IgD-negative memory B cell (primary cell): ENCODE measurements at regions not wholly inside any gene's neighbourhood (a gene's known extent, or its start where the extent isn't known, plus 50 kb on each side); places are given as distances from the start of the nearest gene placed in this dataset.
A peak's percentile ranks its signal among the peaks of the same experiment; 100 is the strongest.

Source experiments
- H3K27ac Mint-ChIP-seq, 3 donors: one replicate each; pipeline ENCODE4 v1.8.0; 2020 to 2022; ENCODE audit warnings: mild to moderate bottlenecking in 3 of 3, mixed read lengths in 3 of 3, moderate library complexity in 1 of 3
- H3K27me3 Mint-ChIP-seq: one replicate; pipeline ENCODE4 v1.8.0; 2021; ENCODE audit warnings: mixed read lengths
- H3K36me3 Mint-ChIP-seq: one replicate; pipeline ENCODE4 v1.8.0; 2020; ENCODE audit warnings: mild to moderate bottlenecking, mixed read lengths
- H3K4me1 Mint-ChIP-seq, 3 donors: one replicate each; pipeline ENCODE4 v1.8.0; 2020 to 2022; ENCODE audit warnings: mixed read lengths in 3 of 3, mild to moderate bottlenecking in 1 of 3
- H3K4me3 Mint-ChIP-seq, 4 donors: one replicate each; pipeline ENCODE4 v1.8.0; 2020 to 2022; ENCODE audit warnings: mild to moderate bottlenecking in 4 of 4, mixed read lengths in 4 of 4, moderate library complexity in 3 of 4
- H3K9me3 Mint-ChIP-seq, 3 donors: one replicate each; pipeline ENCODE4 v1.8.0; 2020 to 2021; ENCODE audit warnings: mixed read lengths in 3 of 3, mild to moderate bottlenecking in 1 of 3

- no peaks in the 10 kb centered on the region for H3K36me3 Mint-ChIP-seq
- H3K27ac Mint-ChIP-seq = peak overlapping the region in 1 of 3 donors; percentile 43
- no peaks in the 10 kb centered on the region for H3K27me3 Mint-ChIP-seq
- no peaks in the 10 kb centered on the region for H3K9me3 Mint-ChIP-seq
- H3K4me3 Mint-ChIP-seq = no peak overlapping the region
- H3K4me1 Mint-ChIP-seq = peaks cover 27 to 29% (median 29%) of the 10 kb centered on the region in 3 donors
These were observed 152.8 kb upstream of the TLE3 start for GRCh38 chr15:70250208-70251201.

- H3K4me3 Mint-ChIP-seq = no peak overlapping the region
- peak overlapping the region in 1 of 3 donors; percentile 43 for H3K27ac Mint-ChIP-seq
- H3K4me1 Mint-ChIP-seq = peaks cover 27 to 36% (median 29%) of the 10 kb centered on the region in 3 donors
- H3K9me3 Mint-ChIP-seq = no peaks in the 10 kb centered on the region
- no peaks in the 10 kb centered on the region for H3K36me3 Mint-ChIP-seq
- no peaks in the 10 kb centered on the region for H3K27me3 Mint-ChIP-seq
These were observed 151.9 kb upstream of the TLE3 start for GRCh38 chr15:70249616-70250015.

- Mint-ChIP-seq H3K9me3 (no peaks in the 10 kb centered on the region), H3K27me3 (no peaks in the 10 kb centered on the region), H3K36me3 (no peaks in the 10 kb centered on the region), H3K4me3 (peak overlapping the region in 2 of 4 donors; percentile 6 to 39), H3K27ac (peak overlapping the region; percentile 18 to 85 (median 77)), H3K4me1 (peaks cover 27 to 42% (median 29%) of the 10 kb centered on the region in 3 donors)
These were observed 150.7 kb upstream of the TLE3 start for GRCh38 chr15:70248116-70249025.

DNA sequence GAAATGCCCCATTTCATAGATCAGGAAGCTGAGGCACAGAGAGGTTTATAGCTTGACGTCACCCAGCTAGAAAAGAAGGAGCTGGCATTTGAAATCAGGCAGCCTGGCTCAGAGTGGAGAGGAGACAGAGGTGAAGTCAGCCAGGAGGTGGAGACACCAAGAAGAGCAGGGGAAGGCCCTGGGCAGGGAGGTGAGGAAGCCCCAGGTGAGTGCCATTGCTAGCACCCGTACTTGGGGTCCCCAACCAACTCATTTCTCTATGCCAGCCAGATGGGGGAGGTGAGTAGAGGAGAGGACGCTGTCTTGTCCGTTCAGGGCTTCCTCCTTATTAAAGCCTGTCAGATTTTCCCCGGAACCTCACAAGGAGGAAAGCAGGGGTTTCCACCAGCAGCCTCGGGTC lies 149.6 kb upstream of the TLE3 start:
- Mint-ChIP-seq H3K4me3 (peak overlapping the region in 2 of 4 donors; percentile 52 to 66), H3K9me3 (no peaks in the 10 kb centered on the region)

GRCh38 chr15:70246623-70247220 lies 149.0 kb upstream of the TLE3 start:
- peak overlapping the region in 1 of 4 donors; percentile 30 for H3K4me3 Mint-ChIP-seq
- no peaks in the 10 kb centered on the region for H3K27me3 Mint-ChIP-seq
- no peaks in the 10 kb centered on the region for H3K36me3 Mint-ChIP-seq
- H3K4me1 Mint-ChIP-seq = peaks cover 25 to 39% (median 29%) of the 10 kb centered on the region in 3 donors
- H3K27ac Mint-ChIP-seq = peak overlapping the region in 1 of 3 donors; percentile 57
- no peaks in the 10 kb centered on the region for H3K9me3 Mint-ChIP-seq

More for the DNA sequence above, 149.6 kb upstream of the TLE3 start:
- Mint-ChIP-seq H3K27me3 (no peaks in the 10 kb centered on the region), H3K4me1 (peaks cover 27 to 42% (median 29%) of the 10 kb centered on the region in 3 donors), H3K36me3 (no peaks in the 10 kb centered on the region), H3K27ac (no peak overlapping the region)

- peak overlapping the region in 2 of 4 donors; percentile 8 to 30 for H3K4me3 Mint-ChIP-seq
- H3K4me1 Mint-ChIP-seq = peaks cover 19 to 35% (median 24%) of the 10 kb centered on the region in 3 donors
- no peaks in the 10 kb centered on the region for H3K9me3 Mint-ChIP-seq
- H3K27ac Mint-ChIP-seq = peak overlapping the region in 1 of 3 donors; percentile 57
- H3K36me3 Mint-ChIP-seq = no peaks in the 10 kb centered on the region
- no peaks in the 10 kb centered on the region for H3K27me3 Mint-ChIP-seq
These were observed 148.4 kb upstream of the TLE3 start for GRCh38 chr15:70245932-70246622.

GRCh38 chr15:70244978-70245542 lies 147.3 kb upstream of the TLE3 start:
- peak overlapping the region in 1 of 4 donors; percentile 7 for H3K4me3 Mint-ChIP-seq
- H3K27me3 Mint-ChIP-seq = no peaks in the 10 kb centered on the region
- H3K27ac Mint-ChIP-seq = no peak overlapping the region
- no peaks in the 10 kb centered on the region for H3K9me3 Mint-ChIP-seq
- H3K4me1 Mint-ChIP-seq = peaks cover 25 to 42% (median 27%) of the 10 kb centered on the region in 3 donors
- H3K36me3 Mint-ChIP-seq = no peaks in the 10 kb centered on the region

DNA sequence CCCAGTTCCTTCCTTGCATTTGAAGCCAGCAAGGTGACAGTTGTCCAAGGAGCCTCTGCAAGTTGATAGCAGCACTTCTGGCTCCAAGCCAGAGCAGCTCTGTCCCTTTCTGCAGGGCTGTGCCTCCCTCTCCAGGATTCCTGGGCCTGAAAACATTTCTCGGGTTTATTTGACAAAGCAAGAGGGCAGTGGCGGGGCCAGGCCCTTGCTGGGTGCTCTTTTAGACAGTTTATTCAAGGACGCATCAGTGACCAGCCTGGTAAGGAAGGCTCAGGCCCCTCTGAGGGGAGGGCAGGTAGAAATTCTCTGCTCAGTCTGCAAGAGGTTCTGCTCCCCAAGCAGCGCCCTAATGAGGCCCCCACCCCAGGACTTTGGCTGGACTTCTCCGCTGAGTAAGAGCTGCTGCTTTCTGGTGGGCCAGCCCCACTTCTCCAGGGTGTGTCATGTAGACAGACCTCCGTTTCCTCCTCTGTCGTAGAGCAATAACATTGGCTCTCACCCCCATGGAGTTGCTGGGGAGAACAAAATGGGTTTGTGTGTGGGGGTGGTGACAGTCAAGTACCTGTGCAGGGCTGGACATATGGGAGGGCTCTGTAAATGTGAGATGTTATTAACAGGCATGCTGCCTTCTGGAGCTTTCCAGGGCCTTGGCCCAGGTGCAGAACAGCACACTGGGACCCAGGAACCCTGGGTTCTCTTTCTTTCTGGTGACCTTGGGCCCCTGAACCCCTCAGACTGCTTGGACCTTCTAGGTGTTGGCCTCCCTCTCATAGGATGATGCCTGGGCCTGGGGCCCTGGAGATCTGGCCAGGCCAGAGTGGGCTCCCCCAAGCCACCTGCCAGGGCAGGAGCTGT lies 146.2 kb upstream of the TLE3 start:
- Mint-ChIP-seq H3K4me1 (peaks cover 28 to 46% (median 34%) of the 10 kb centered on the region in 3 donors), H3K9me3 (no peaks in the 10 kb centered on the region), H3K27me3 (no peaks in the 10 kb centered on the region), H3K4me3 (no peak overlapping the region), H3K27ac (no peak overlapping the region), H3K36me3 (no peaks in the 10 kb centered on the region)

DNA sequence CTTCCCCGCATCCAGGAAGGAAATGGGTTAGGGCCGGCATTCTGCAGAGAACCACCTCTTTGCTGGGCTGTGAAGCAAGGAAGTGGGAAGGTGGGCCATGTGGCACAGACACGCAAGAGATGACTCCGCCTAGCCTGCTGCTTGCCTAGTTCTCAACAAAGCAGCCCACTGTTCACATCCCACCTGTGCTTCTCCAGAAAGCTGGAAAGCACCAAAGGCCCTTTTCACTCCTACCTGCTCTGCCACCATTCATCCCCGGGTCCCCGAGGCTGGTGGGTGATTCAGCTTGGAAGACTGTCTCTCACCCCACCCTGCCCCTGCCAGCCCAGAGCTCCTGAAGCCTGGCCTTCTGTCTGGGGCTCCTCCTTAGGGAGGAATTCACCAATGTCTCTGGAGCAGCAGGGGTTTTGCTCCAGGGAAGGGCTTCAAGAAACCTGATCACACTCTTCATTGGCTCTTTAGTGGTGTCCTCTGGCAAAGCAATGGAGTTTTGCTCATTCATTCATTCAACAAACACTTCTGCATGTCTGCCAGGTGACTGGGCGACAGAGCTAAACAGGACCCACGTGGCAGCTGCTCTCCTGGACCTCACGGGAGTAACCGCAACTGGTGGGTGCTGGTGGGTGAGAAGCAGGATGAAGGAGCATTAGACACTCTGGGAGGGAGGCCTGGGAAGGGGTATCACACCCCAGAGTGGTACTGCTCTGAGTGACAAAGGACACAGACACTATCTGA lies 145.4 kb upstream of the TLE3 start:
- Mint-ChIP-seq H3K27me3 (no peaks in the 10 kb centered on the region), H3K4me1 (peaks cover 21 to 39% (median 29%) of the 10 kb centered on the region in 3 donors), H3K27ac (no peak overlapping the region), H3K4me3 (no peak overlapping the region), H3K9me3 (no peaks in the 10 kb centered on the region), H3K36me3 (no peaks in the 10 kb centered on the region)

- H3K27me3 Mint-ChIP-seq = no peaks in the 10 kb centered on the region
- H3K4me1 Mint-ChIP-seq = peaks cover 17 to 28% (median 19%) of the 10 kb centered on the region in 3 donors
- H3K27ac Mint-ChIP-seq = no peak overlapping the region
- H3K4me3 Mint-ChIP-seq = no peak overlapping the region
- no peaks in the 10 kb centered on the region for H3K36me3 Mint-ChIP-seq
- peaks cover 0 to 2% (median 0%) of the 10 kb centered on the region in 3 donors for H3K9me3 Mint-ChIP-seq
These were observed 144.0 kb upstream of the TLE3 start for GRCh38 chr15:70241561-70242320.

DNA sequence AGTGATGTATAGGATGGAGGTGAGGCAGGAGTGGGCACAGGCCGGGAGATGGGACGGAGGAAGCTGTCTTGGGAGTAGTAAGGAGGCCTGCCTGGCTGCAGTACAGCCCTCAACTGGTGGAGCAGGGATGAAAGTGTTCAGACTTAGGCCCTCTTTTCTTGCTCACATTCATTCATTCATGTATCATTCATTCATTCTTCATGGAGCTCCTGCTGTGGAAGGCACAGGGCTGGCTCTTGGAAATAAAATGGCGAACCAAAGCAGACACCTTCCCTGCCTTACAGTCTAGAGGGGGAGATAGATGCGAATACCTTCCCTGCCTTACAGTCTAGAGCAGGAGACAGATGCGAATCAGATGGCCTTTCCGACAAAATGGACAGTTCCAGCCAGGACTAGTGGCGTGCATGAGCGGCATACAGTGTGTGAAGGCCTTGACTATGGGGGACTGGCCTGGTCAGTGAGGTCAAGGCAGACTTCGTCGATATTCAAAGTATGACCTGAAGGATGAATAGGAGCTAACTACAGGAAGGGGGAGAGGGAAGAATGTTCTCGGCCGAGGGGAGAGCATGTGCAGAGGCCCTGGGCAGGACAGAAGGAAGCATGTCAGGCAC lies 143.2 kb upstream of the TLE3 start:
- H3K9me3 Mint-ChIP-seq = peaks cover 0 to 2% (median 0%) of the 10 kb centered on the region in 3 donors
- peak overlapping the region; percentile 31 to 85 (median 47) for H3K27ac Mint-ChIP-seq
- H3K4me1 Mint-ChIP-seq = peaks cover 16 to 28% (median 21%) of the 10 kb centered on the region in 3 donors
- no peak overlapping the region for H3K4me3 Mint-ChIP-seq
- H3K27me3 Mint-ChIP-seq = no peaks in the 10 kb centered on the region
- H3K36me3 Mint-ChIP-seq = no peaks in the 10 kb centered on the region
